GM19035 (cell line): ENCODE measurements at regions not wholly inside any gene's neighbourhood (a gene's known extent, or its start where the extent isn't known, plus 50 kb on each side); places are given as distances from the start of the nearest gene placed in this dataset.
"Not testable (repeated sequence)": the region's sequence is repeated elsewhere in the genome, so short reads cannot be mapped to it uniquely, and the experiment has no call there.

Experiments used
- ATAC-seq: cut with Tn5 transposase; IDR thresholded peaks from one replicate; pipeline ENCODE4 v1.9.1; 2021; ENCODE audit not compliant: unreplicated experiment

- no peak for ATAC-seq
Measured at GRCh38 chr6:150495126-150495525, 104.6 kb upstream of the PLEKHG1 start.

GRCh38 chr6:150496629-150497028 is 103.1 kb upstream of the PLEKHG1 start:
- no peak for ATAC-seq

- ATAC-seq = no peak
Measured at GRCh38 chr6:150499882-150500312, 99.8 kb upstream of the PLEKHG1 start.

- ATAC-seq = not testable (repeated sequence)
Measured at GRCh38 chr6:150500568-150500967, 99.1 kb upstream of the PLEKHG1 start.

GRCh38 chr6:150503041-150503440 is 96.6 kb upstream of the PLEKHG1 start:
- ATAC-seq = no peak

- no peak for ATAC-seq
Measured at GRCh38 chr6:150503586-150504339, 95.9 kb upstream of the PLEKHG1 start.

GRCh38 chr6:150507361-150507760 is 92.3 kb upstream of the PLEKHG1 start:
- not testable (repeated sequence) for ATAC-seq

- ATAC-seq = no peak
Measured at GRCh38 chr6:150510576-150510975, 89.1 kb upstream of the PLEKHG1 start.

GRCh38 chr6:150511313-150511712 is 88.4 kb upstream of the PLEKHG1 start:
- ATAC-seq = no peak

GRCh38 chr6:150514806-150515380 is 84.8 kb upstream of the PLEKHG1 start:
- ATAC-seq = no peak

- no peak for ATAC-seq
Measured at GRCh38 chr6:150516199-150516598, 83.5 kb upstream of the PLEKHG1 start.

- ATAC-seq = no peak
Measured at GRCh38 chr6:150517175-150517574, 82.5 kb upstream of the PLEKHG1 start.

- no peak for ATAC-seq
Measured at GRCh38 chr6:150521482-150521881, 78.2 kb upstream of the PLEKHG1 start.

- not testable (repeated sequence) for ATAC-seq
Measured at GRCh38 chr6:150523216-150523615, 76.5 kb upstream of the PLEKHG1 start.

GRCh38 chr6:150525300-150525699 is 74.4 kb upstream of the PLEKHG1 start:
- ATAC-seq = no peak

GRCh38 chr6:150527100-150527499 is 72.6 kb upstream of the PLEKHG1 start:
- ATAC-seq = no peak

- no peak for ATAC-seq
Measured at GRCh38 chr6:150528648-150529285, 70.9 kb upstream of the PLEKHG1 start.

- ATAC-seq = no peak
Measured at GRCh38 chr6:150529646-150530045, 70.0 kb upstream of the PLEKHG1 start.

GRCh38 chr6:150531957-150532356 is 67.7 kb upstream of the PLEKHG1 start:
- ATAC-seq = no peak

GRCh38 chr6:150534553-150534952 is 65.1 kb upstream of the PLEKHG1 start:
- no peak for ATAC-seq

GRCh38 chr6:150535151-150535804 is 64.4 kb upstream of the PLEKHG1 start:
- no peak for ATAC-seq

GRCh38 chr6:150535818-150536220 is 63.9 kb upstream of the PLEKHG1 start:
- ATAC-seq = no peak
